A673 (cell line): ENCODE measurements at regions not wholly inside any gene's neighbourhood (a gene's known extent, or its start where the extent isn't known, plus 50 kb on each side); places are given as distances from the start of the nearest gene placed in this dataset.

Source experiments
- BruUV-seq: library from RNA; stranded (reverse); fragments of 400-500 nt; replicated peaks from 2 replicates; lab custom pipeline; 2021; lab: Mats Ljungman, UMichigan
- CTCF ChIA-PET: fragments of 300-600 bp; sonication (Branson Sonifier 250); formaldehyde crosslinking; loops from one replicate; lab custom pipeline; 2022; ENCODE audit warnings: antibody characterized with exemption; lab: Charles Lee
- POLR2A ChIA-PET: fragments of 300-600 bp; sonication (Branson Sonifier 250); formaldehyde crosslinking; loops from one replicate; lab custom pipeline; 2022; ENCODE audit warnings: antibody characterized with exemption; ENCODE audit not compliant: low non-redundant PET; lab: Charles Lee
- DNase-seq: peaks from one replicate; pipeline ENCODE4 v3.0.0-alpha.2; 2015; ENCODE audit warnings: low spot score
- H3K27ac ChIP-seq: fragments of 200-600 bp; sonication (generic); 2 replicates; pipeline ENCODE4 v1.5.1; 2016; ENCODE audit warnings: mixed run types, low read depth, mild to moderate bottlenecking, mixed read lengths, antibody characterized with exemption, low read length; ENCODE audit not compliant: poor library complexity, severe bottlenecking
- H3K27me3 ChIP-seq: fragments of 200-600 bp; sonication (generic); replicated peaks from 2 replicates; pipeline ENCODE4 v1.6.1; 2017; ENCODE audit warnings: mixed run types, low read depth, mild to moderate bottlenecking, mixed read lengths, antibody characterized with exemption, low read length; ENCODE audit not compliant: insufficient read depth, poor library complexity
- H3K36me3 ChIP-seq: fragments of 200-600 bp; sonication (generic); 2 replicates; pipeline ENCODE4 v1.6.1; 2016; ENCODE audit warnings: mixed run types, mild to moderate bottlenecking, mixed read lengths, antibody characterized with exemption, low read length; ENCODE audit not compliant: insufficient read depth, poor library complexity, severe bottlenecking
- H3K4me1 ChIP-seq: fragments of 200-600 bp; sonication (generic); 2 replicates; pipeline ENCODE4 v1.6.1; 2017; ENCODE audit warnings: mixed run types, mild to moderate bottlenecking, mixed read lengths, antibody characterized with exemption, low read length; ENCODE audit not compliant: insufficient read depth, poor library complexity, severe bottlenecking
- H3K4me3 ChIP-seq: fragments of 200-600 bp; sonication (generic); 2 replicates; pipeline ENCODE4 v1.5.1; 2016; ENCODE audit warnings: low read depth, mixed run types, mild to moderate bottlenecking, mixed read lengths, low read length; ENCODE audit not compliant: poor library complexity, severe bottlenecking
- H3K9me3 ChIP-seq: fragments of 200-600 bp; sonication (generic); 2 replicates; pipeline ENCODE4 v1.6.1; 2016; ENCODE audit warnings: mixed run types, low read depth, mild to moderate bottlenecking, mixed read lengths, antibody characterized with exemption, low read length; ENCODE audit not compliant: poor library complexity, severe bottlenecking
- EZH2 ChIP-seq: fragments of 200-600 bp; sonication (generic); IDR thresholded peaks from 2 replicates; pipeline ENCODE4 v1.6.1; 2017; ENCODE audit warnings: borderline replicate concordance, low read depth, mild to moderate bottlenecking, mixed read lengths, antibody characterized with exemption, low read length; ENCODE audit not compliant: poor library complexity, severe bottlenecking
- intact Hi-C: fragments of 100-400 bp; cut with micrococcal nuclease; formaldehyde crosslinking; loops from one replicate; pipeline ENCODE4 v1.10.0; 2022; ENCODE audit not compliant: unreplicated experiment
- TF ChIP-seq, protein P1 (sequence below): fragments of 300-800, 200-600 bp; sonication (generic); conservative IDR thresholded peaks from 2 replicates; pipeline ENCODE4 v1.5.1; 2017; ENCODE audit warnings: low read depth, mild to moderate bottlenecking, antibody characterized with exemption, low read length, moderate library complexity, mixed read lengths

DNA sequence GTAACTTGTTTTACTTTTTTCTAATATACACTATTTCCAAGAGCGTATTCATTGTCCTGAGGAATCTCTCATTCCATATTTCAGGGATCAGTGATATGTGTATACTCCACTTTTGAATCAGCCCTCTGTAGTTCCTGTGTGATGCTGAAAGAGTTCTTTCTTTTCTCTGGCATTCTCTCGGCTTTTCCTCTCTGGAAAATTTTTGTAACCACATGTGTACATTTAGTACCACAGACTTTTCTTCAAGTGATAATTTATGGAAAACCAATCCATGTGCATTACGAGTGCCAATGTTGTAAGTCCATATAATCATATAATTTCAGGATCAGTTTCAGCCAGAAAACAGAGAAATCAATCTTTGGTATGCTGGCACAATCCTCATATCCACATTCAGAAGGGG, 102.2 kb upstream of the MBNL2 start:
- no peak overlapping the region for H3K27ac ChIP-seq
- POLR2A ChIA-PET, result no interaction called here
- no peak overlapping the region for H3K4me3 ChIP-seq
- H3K36me3 ChIP-seq, result no peaks in the 10 kb centered on the region
- DNase-seq, result no peak
- BruUV-seq, result no TSS peak
- H3K4me1 ChIP-seq, result peaks cover 8% of the 10 kb centered on the region
- intact Hi-C loops, result loop anchor here (5.0 to 10.0 kb wide), 3 partner anchors 455 to 685 kb away; no protein-coding TSS in a partner anchor
- CTCF ChIA-PET, result no interaction called here
- no peaks in the 10 kb centered on the region for H3K9me3 ChIP-seq
- no peaks in the 10 kb centered on the region for H3K27me3 ChIP-seq
- no peak for TF ChIP-seq EZH2
- TF ChIP-seq, protein P1, sequence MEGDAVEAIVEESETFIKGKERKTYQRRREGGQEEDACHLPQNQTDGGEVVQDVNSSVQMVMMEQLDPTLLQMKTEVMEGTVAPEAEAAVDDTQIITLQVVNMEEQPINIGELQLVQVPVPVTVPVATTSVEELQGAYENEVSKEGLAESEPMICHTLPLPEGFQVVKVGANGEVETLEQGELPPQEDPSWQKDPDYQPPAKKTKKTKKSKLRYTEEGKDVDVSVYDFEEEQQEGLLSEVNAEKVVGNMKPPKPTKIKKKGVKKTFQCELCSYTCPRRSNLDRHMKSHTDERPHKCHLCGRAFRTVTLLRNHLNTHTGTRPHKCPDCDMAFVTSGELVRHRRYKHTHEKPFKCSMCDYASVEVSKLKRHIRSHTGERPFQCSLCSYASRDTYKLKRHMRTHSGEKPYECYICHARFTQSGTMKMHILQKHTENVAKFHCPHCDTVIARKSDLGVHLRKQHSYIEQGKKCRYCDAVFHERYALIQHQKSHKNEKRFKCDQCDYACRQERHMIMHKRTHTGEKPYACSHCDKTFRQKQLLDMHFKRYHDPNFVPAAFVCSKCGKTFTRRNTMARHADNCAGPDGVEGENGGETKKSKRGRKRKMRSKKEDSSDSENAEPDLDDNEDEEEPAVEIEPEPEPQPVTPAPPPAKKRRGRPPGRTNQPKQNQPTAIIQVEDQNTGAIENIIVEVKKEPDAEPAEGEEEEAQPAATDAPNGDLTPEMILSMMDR, result no peak

DNA sequence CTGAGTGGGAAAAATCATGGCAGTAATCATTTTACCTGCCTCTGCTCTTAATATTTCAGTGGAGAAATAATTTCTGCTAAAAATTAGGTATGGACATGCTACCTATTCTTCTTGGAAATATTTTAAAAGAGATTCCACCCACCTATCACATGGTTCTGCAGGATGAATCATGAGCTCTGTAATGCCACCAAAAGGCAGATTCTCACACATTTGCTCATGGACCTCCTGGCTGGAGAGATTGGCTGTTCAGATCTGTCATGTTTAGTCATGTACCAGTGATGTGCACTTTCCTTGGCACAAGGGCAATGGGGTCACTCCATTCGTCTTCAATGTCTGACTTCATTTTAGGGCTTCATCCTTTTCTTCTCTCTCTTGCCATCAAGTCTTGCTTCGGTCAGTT, 101.8 kb upstream of the MBNL2 start:
- ChIA-PET CTCF (no interaction called here), POLR2A (no interaction called here)
- Histone ChIP-seq H3K36me3 (no peaks in the 10 kb centered on the region), H3K27me3 (no peaks in the 10 kb centered on the region), H3K27ac (no peak overlapping the region), H3K4me1 (peaks cover 12% of the 10 kb centered on the region), H3K9me3 (no peaks in the 10 kb centered on the region), H3K4me3 (no peak overlapping the region)
- BruUV-seq, result no TSS peak
- no peak for TF ChIP-seq EZH2
- TF ChIP-seq, protein P1, result no peak
- intact Hi-C loops, result no loop called here
- no peak for DNase-seq

DNA sequence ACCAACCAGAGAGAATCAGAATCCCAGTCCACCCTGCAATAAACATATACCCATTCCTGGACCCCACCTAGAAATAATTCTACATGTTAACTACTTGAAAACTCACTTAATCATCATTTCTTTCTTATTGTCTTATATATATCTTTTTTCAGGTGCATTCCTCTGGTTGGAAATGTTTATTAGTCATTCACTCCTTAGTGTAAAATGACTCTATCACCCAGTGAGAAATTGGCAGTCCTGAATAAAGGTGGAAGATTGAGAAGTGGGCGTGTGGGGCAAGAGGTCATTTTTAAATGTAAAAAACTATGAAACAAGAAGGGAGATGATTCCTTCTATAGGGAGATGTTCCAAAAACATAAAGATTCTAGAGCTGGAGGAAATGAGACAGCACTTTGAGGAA, 101.2 kb upstream of the MBNL2 start:
- Histone ChIP-seq H3K4me1 (peaks cover 16% of the 10 kb centered on the region), H3K36me3 (no peaks in the 10 kb centered on the region), H3K27me3 (no peaks in the 10 kb centered on the region), H3K9me3 (no peaks in the 10 kb centered on the region), H3K4me3 (no peak overlapping the region), H3K27ac (no peak overlapping the region)
- POLR2A ChIA-PET, result no interaction called here
- intact Hi-C loops, result no loop called here
- CTCF ChIA-PET, result no interaction called here
- BruUV-seq, result no TSS peak
- DNase-seq, result no peak
- TF ChIP-seq, protein P1, result no peak
